ENCODE measurements at regions not wholly inside any gene's neighbourhood (a gene's known extent, or its start where the extent isn't known, plus 50 kb on each side); places are given as distances from the start of the nearest gene placed in this dataset.
"Not testable (repeated sequence)": the region's sequence is repeated elsewhere in the genome, so short reads cannot be mapped to it uniquely, and the experiment has no call there.

DNA sequence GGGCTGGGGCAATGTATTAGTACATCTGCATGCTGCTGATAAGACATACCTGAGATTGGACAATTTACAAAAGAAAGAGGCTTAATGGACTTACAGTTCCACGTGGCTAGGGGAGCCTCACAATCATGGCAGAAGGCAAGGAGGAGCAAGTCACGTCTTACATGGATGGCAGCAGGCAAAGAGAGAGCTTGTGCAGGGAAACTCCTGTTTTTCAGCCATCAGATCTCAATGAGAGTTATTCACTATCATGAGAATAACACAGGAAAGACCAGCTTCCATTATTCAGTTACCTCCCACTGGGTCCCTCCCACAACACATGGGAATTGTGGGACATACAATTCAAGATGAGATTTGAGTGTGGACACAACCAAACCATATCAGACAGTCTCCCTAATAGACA is 504.2 kb upstream of the FANCL start:
- H3K79me1 ChIP-seq (ENCODE audit: low read length); H3K18ac ChIP-seq (ENCODE audit: low read length); H4K8ac ChIP-seq (ENCODE audit: low read depth, low read length); H4K5ac ChIP-seq (ENCODE audit: low read length); H2AK5ac ChIP-seq (ENCODE audit: low read length); H2BK5ac ChIP-seq (ENCODE audit: low read length); H3K27ac ChIP-seq (ENCODE audit: low read depth, low read length); H3K4me2 ChIP-seq (ENCODE audit: low read length); H3K9ac ChIP-seq (ENCODE audit: low read length); H3K4me1 ChIP-seq (ENCODE audit: control insufficient read depth, low read depth, low read length); H3K4me3 ChIP-seq (ENCODE audit: low read length); H2BK15ac ChIP-seq (replicated peaks; ENCODE audit: low read depth); H3K27me3 ChIP-seq (ENCODE audit: insufficient read depth, low read length, poor library complexity); H3K23ac ChIP-seq (ENCODE audit: low read length); H3K56ac ChIP-seq (ENCODE audit: low read length); H2BK120ac ChIP-seq (ENCODE audit: low read depth, low read length); H3K36me3 ChIP-seq (ENCODE audit: control insufficient read depth, insufficient read depth, low read length); DNase-seq; H3K79me2 ChIP-seq (ENCODE audit: control insufficient read depth, insufficient read depth, low read length); H3K4ac ChIP-seq (ENCODE audit: low read depth, low read length): not testable (repeated sequence)
- WGBS (ENCODE audit: extremely low coverage, insufficient coverage, low lambda C conversion rate), result no CpG with 5 or more reads among the region's 2 CpGs

DNA sequence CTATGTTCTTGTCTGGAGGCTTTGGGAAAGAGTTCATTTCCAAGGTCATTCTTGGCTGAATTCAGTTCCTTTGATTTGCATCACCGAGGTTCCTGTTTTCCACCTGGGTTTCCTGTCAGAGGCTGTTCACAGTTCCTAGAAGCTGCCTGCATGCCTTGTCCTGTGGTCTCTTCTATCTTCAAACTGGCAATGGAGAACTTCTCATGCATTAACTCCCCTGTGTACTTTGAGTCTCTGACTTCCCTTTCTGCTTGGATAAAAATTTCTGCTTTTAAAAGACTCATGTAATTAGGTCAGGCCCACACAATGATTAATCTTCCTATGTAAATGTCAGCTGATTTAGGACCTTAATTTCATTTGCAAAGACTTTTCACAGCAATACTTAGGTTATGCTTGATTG is 499.3 kb upstream of the FANCL start:
- Histone ChIP-seq H3K36me3 (ENCODE audit: control insufficient read depth, insufficient read depth, low read length) (no peaks in the 10 kb centered on the region), H3K4ac (ENCODE audit: low read depth, low read length) (no peak overlapping the region), H2BK5ac (ENCODE audit: low read length) (no peak overlapping the region), H2BK15ac (replicated peaks; ENCODE audit: low read depth) (no peak overlapping the region), H3K23ac (ENCODE audit: low read length) (no peak overlapping the region), H3K18ac (ENCODE audit: low read length) (no peak overlapping the region), H3K4me2 (ENCODE audit: low read length) (no peak overlapping the region), H3K79me2 (ENCODE audit: control insufficient read depth, insufficient read depth, low read length) (no peaks in the 10 kb centered on the region), H4K5ac (ENCODE audit: low read length) (no peak overlapping the region), H2BK120ac (ENCODE audit: low read depth, low read length) (no peak overlapping the region), H3K79me1 (ENCODE audit: low read length) (no peaks in the 10 kb centered on the region), H3K4me1 (ENCODE audit: control insufficient read depth, low read depth, low read length) (no peaks in the 10 kb centered on the region), H3K9ac (ENCODE audit: low read length) (no peak overlapping the region), H2AK5ac (ENCODE audit: low read length) (no peak overlapping the region), H4K8ac (ENCODE audit: low read depth, low read length) (no peak overlapping the region), H3K27me3 (ENCODE audit: insufficient read depth, low read length, poor library complexity) (no peaks in the 10 kb centered on the region), H3K56ac (ENCODE audit: low read length) (no peak overlapping the region), H3K4me3 (ENCODE audit: low read length) (no peak overlapping the region), H3K27ac (ENCODE audit: low read depth, low read length) (no peak overlapping the region)
- DNase-seq, result no peak
- WGBS (ENCODE audit: extremely low coverage, insufficient coverage, low lambda C conversion rate), result no CpG with 5 or more reads among the region's 1 CpG

DNA sequence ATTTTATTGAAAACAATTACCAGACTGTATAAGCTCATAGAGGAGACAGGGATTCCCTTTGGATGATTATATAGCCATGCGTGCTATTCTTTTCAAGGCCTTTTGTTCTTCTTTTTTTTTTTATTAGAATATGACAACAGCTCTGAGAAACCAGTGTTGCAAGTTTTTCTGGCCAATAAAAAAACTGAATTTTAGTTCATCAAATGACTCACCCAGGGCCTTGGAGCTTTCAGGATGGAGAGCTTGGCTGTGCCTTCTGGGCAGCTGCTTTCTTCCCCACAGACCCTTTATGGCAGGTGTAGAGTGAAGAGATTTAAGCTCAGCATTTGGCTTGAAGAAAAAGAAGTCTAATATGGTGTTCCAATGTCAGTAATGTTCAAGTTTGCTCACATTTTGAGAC is 497.9 kb upstream of the FANCL start:
- H3K23ac ChIP-seq (ENCODE audit: low read length), result no peak overlapping the region
- no peaks in the 10 kb centered on the region for H3K27me3 ChIP-seq (ENCODE audit: insufficient read depth, low read length, poor library complexity)
- H3K9ac ChIP-seq (ENCODE audit: low read length), result no peak overlapping the region
- WGBS (ENCODE audit: extremely low coverage, insufficient coverage, low lambda C conversion rate), result no CpG with 5 or more reads among the region's 1 CpG
- H2BK15ac ChIP-seq (replicated peaks; ENCODE audit: low read depth), result no peak overlapping the region
- H4K5ac ChIP-seq (ENCODE audit: low read length), result no peak overlapping the region
- H3K4ac ChIP-seq (ENCODE audit: low read depth, low read length), result no peak overlapping the region
- H3K79me1 ChIP-seq (ENCODE audit: low read length), result no peaks in the 10 kb centered on the region
- H3K4me1 ChIP-seq (ENCODE audit: control insufficient read depth, low read depth, low read length), result no peaks in the 10 kb centered on the region
- no peak overlapping the region for H3K18ac ChIP-seq (ENCODE audit: low read length)
- H2BK5ac ChIP-seq (ENCODE audit: low read length), result no peak overlapping the region
- no peak overlapping the region for H3K56ac ChIP-seq (ENCODE audit: low read length)
- H3K79me2 ChIP-seq (ENCODE audit: control insufficient read depth, insufficient read depth, low read length), result no peaks in the 10 kb centered on the region
- no peaks in the 10 kb centered on the region for H3K36me3 ChIP-seq (ENCODE audit: control insufficient read depth, insufficient read depth, low read length)
- no peak overlapping the region for H3K27ac ChIP-seq (ENCODE audit: low read depth, low read length)
- no peak for DNase-seq
- no peak overlapping the region for H3K4me3 ChIP-seq (ENCODE audit: low read length)
- H4K8ac ChIP-seq (ENCODE audit: low read depth, low read length), result no peak overlapping the region
- H3K4me2 ChIP-seq (ENCODE audit: low read length), result no peak overlapping the region
- no peak overlapping the region for H2BK120ac ChIP-seq (ENCODE audit: low read depth, low read length)
- no peak overlapping the region for H2AK5ac ChIP-seq (ENCODE audit: low read length)

DNA sequence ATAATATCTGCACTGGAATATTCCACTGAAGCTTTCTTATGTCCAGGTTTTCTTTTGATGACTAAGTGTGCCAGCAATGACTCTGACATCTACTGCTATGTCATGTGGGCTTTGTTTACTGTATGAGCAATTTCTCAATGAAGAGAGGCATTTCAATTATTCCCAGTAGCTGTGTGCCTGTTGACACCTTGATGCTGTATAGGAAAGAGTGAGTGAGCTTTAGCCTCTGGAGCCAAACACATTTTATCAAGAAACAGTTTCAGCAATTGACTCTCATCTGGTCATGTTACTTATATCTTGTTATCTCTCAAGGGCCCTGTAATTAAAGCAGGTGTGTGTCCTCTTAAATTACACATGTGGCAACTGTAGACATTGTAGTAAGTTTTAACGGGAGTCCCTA is 493.2 kb upstream of the FANCL start:
- Histone ChIP-seq H3K9ac (ENCODE audit: low read length) (no peak overlapping the region), H4K8ac (ENCODE audit: low read depth, low read length) (no peak overlapping the region)

DNA sequence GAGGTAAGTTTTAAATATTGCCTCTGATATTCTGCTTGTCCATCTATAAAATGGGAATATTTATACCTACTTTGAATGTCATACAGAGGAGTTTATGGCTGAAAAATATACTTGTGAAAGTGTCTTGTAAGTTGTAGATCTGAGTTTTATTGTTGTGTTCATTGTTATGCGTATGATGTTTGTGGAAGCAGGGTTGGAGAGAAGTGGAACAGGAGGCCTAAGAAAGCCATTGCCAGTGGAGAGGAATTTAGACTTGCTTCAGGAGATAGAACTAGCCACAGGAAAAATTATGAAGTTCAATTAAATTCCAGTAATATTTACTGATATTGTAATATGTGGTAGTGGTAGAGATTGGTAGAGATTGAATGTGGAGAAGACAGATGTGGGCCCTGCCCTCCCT is 491.9 kb upstream of the FANCL start:
- H2BK120ac ChIP-seq (ENCODE audit: low read depth, low read length), result no peak overlapping the region
- no peak overlapping the region for H3K4ac ChIP-seq (ENCODE audit: low read depth, low read length)
- no peak overlapping the region for H3K4me2 ChIP-seq (ENCODE audit: low read length)
- no peak overlapping the region for H4K5ac ChIP-seq (ENCODE audit: low read length)
- H3K4me1 ChIP-seq (ENCODE audit: control insufficient read depth, low read depth, low read length), result peaks cover 3% of the 10 kb centered on the region
- no peak overlapping the region for H2AK5ac ChIP-seq (ENCODE audit: low read length)
- H3K79me1 ChIP-seq (ENCODE audit: low read length), result no peaks in the 10 kb centered on the region
- no peak overlapping the region for H3K23ac ChIP-seq (ENCODE audit: low read length)
- no CpG with 5 or more reads among the region's 1 CpG for WGBS (ENCODE audit: extremely low coverage, insufficient coverage, low lambda C conversion rate)
- H3K56ac ChIP-seq (ENCODE audit: low read length), result no peak overlapping the region
- no peak for DNase-seq
- no peak overlapping the region for H2BK5ac ChIP-seq (ENCODE audit: low read length)
- H2BK15ac ChIP-seq (replicated peaks; ENCODE audit: low read depth), result no peak overlapping the region
- H3K79me2 ChIP-seq (ENCODE audit: control insufficient read depth, insufficient read depth, low read length), result no peaks in the 10 kb centered on the region
- H3K36me3 ChIP-seq (ENCODE audit: control insufficient read depth, insufficient read depth, low read length), result no peaks in the 10 kb centered on the region
- H3K9ac ChIP-seq (ENCODE audit: low read length), result no peak overlapping the region
- no peak overlapping the region for H3K27ac ChIP-seq (ENCODE audit: low read depth, low read length)
- no peak overlapping the region for H3K18ac ChIP-seq (ENCODE audit: low read length)
- H3K4me3 ChIP-seq (ENCODE audit: low read length), result no peak overlapping the region
- no peak overlapping the region for H4K8ac ChIP-seq (ENCODE audit: low read depth, low read length)
- no peaks in the 10 kb centered on the region for H3K27me3 ChIP-seq (ENCODE audit: insufficient read depth, low read length, poor library complexity)

More for the DNA sequence above, 493.2 kb upstream of the FANCL start:
- DNase-seq, result peak; percentile 43
- Histone ChIP-seq H3K4me2 (ENCODE audit: low read length) (no peak overlapping the region), H3K27me3 (ENCODE audit: insufficient read depth, low read length, poor library complexity) (no peaks in the 10 kb centered on the region), H3K27ac (ENCODE audit: low read depth, low read length) (no peak overlapping the region), H2AK5ac (ENCODE audit: low read length) (no peak overlapping the region), H2BK120ac (ENCODE audit: low read depth, low read length) (no peak overlapping the region), H3K4ac (ENCODE audit: low read depth, low read length) (no peak overlapping the region), H3K18ac (ENCODE audit: low read length) (no peak overlapping the region), H2BK15ac (replicated peaks; ENCODE audit: low read depth) (no peak overlapping the region), H3K79me1 (ENCODE audit: low read length) (no peaks in the 10 kb centered on the region), H3K4me1 (ENCODE audit: control insufficient read depth, low read depth, low read length) (peaks cover 3% of the 10 kb centered on the region), H3K36me3 (ENCODE audit: control insufficient read depth, insufficient read depth, low read length) (no peaks in the 10 kb centered on the region), H3K23ac (ENCODE audit: low read length) (no peak overlapping the region), H3K4me3 (ENCODE audit: low read length) (no peak overlapping the region), H3K79me2 (ENCODE audit: control insufficient read depth, insufficient read depth, low read length) (no peaks in the 10 kb centered on the region), H3K56ac (ENCODE audit: low read length) (no peak overlapping the region), H4K5ac (ENCODE audit: low read length) (no peak overlapping the region), H2BK5ac (ENCODE audit: low read length) (no peak overlapping the region)
- no CpG with 5 or more reads among the region's 1 CpG for WGBS (ENCODE audit: extremely low coverage, insufficient coverage, low lambda C conversion rate)

DNA sequence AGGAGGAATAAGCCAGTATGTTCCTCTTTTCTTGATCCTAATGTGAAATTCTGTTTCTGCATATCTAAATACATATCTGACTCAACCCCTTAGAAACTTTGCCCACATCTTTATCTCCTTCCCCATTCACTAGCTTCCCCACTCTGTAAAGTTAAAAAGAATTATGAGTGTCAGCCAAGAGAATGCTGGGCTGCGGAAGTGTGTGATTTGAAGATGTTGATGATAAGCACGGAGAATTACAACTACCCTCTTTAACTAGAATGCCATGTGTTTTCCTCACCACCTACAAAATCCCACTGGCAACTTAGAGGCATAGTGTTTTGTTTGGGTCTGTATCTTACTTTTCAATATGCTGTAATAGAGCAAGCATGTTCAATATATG is 490.4 kb upstream of the FANCL start:
- no CpG with 5 or more reads among the region's 2 CpGs for WGBS (ENCODE audit: extremely low coverage, insufficient coverage, low lambda C conversion rate)

More for the DNA sequence above, 490.4 kb upstream of the FANCL start:
- H3K4me3 ChIP-seq (ENCODE audit: low read length), result no peak overlapping the region
- no peak overlapping the region for H2BK5ac ChIP-seq (ENCODE audit: low read length)
- no peak overlapping the region for H3K18ac ChIP-seq (ENCODE audit: low read length)
- H3K27me3 ChIP-seq (ENCODE audit: insufficient read depth, low read length, poor library complexity), result no peaks in the 10 kb centered on the region
- H3K79me1 ChIP-seq (ENCODE audit: low read length), result no peaks in the 10 kb centered on the region
- H3K27ac ChIP-seq (ENCODE audit: low read depth, low read length), result no peak overlapping the region
- H2AK5ac ChIP-seq (ENCODE audit: low read length), result no peak overlapping the region
- H4K8ac ChIP-seq (ENCODE audit: low read depth, low read length), result no peak overlapping the region
- DNase-seq, result peak; percentile 26
- H3K9ac ChIP-seq (ENCODE audit: low read length), result no peak overlapping the region
- H3K23ac ChIP-seq (ENCODE audit: low read length), result no peak overlapping the region
- no peaks in the 10 kb centered on the region for H3K79me2 ChIP-seq (ENCODE audit: control insufficient read depth, insufficient read depth, low read length)
- H3K4ac ChIP-seq (ENCODE audit: low read depth, low read length), result no peak overlapping the region
- H2BK15ac ChIP-seq (replicated peaks; ENCODE audit: low read depth), result no peak overlapping the region
- H3K4me1 ChIP-seq (ENCODE audit: control insufficient read depth, low read depth, low read length), result peaks cover 3% of the 10 kb centered on the region
- no peak overlapping the region for H3K56ac ChIP-seq (ENCODE audit: low read length)
- H2BK120ac ChIP-seq (ENCODE audit: low read depth, low read length), result no peak overlapping the region
- H3K36me3 ChIP-seq (ENCODE audit: control insufficient read depth, insufficient read depth, low read length), result no peaks in the 10 kb centered on the region
- no peak overlapping the region for H4K5ac ChIP-seq (ENCODE audit: low read length)
- no peak overlapping the region for H3K4me2 ChIP-seq (ENCODE audit: low read length)

All from mesendoderm (in vitro differentiated cells).